Heart right ventricle (tissue), 16 donors: ENCODE measurements at regions not wholly inside any gene's neighbourhood (a gene's known extent, or its start where the extent isn't known, plus 50 kb on each side); places are given as distances from the start of the nearest gene placed in this dataset.

Source experiments
- ATAC-seq, 8 donors: fragments of 200-7000 bp; cut with Tn5 transposase; one replicate each; pipeline ENCODE4 v1.9.1; 2020; ENCODE audit warnings: mild to moderate bottlenecking in 8 of 8, moderate library complexity in 8 of 8, moderate number of reproducible peaks in 1 of 8
- DNase-seq, 2 donors: peaks; one replicate each; pipeline ENCODE4 v3.0.0-alpha.2; 2020
- H3K27ac ChIP-seq, 10 donors: fragments of 200-600 bp; sonication (generic) in 2 of 10; one replicate each; pipeline versions ENCODE4 v1.5.0 to v1.8.0; 2020 to 2022; ENCODE audit warnings: mild to moderate bottlenecking in 3 of 10
- H3K27me3 ChIP-seq, 7 donors: fragments of 200-600 bp; one replicate each; pipeline ENCODE4 v1.8.0; 2021 to 2022; ENCODE audit warnings: mild to moderate bottlenecking in 2 of 7
- H3K36me3 ChIP-seq, 9 donors: fragments of 200-600 bp; sonication (generic) in 1 of 9; one replicate each; pipeline versions ENCODE4 v1.5.0 to v1.8.0; 2020 to 2022; ENCODE audit warnings: mild to moderate bottlenecking in 2 of 9
- H3K4me1 ChIP-seq, 9 donors: fragments of 200-600 bp; sonication (generic) in 1 of 9; one replicate each; pipeline versions ENCODE4 v1.5.0 to v1.8.0; 2020 to 2022; ENCODE audit warnings: mild to moderate bottlenecking in 4 of 9
- H3K4me3 ChIP-seq, 10 donors: fragments of 200-600 bp; sonication (generic) in 2 of 10; one replicate each; pipeline versions ENCODE4 v1.5.0 to v1.8.0; 2020 to 2022; ENCODE audit warnings: mild to moderate bottlenecking in 7 of 10, moderate library complexity in 2 of 10
- H3K9me3 ChIP-seq, 11 donors: fragments of 200-600 bp in 10 of 11; sonication (generic) in 2 of 11; one replicate each; pipeline versions ENCODE4 v1.5.0 to v1.8.0; 2013 to 2022; ENCODE audit warnings: mild to moderate bottlenecking in 2 of 11, control low read depth in 1 of 11, moderate library complexity in 1 of 11
- CTCF ChIP-seq, 9 donors: fragments of 200-600 bp; sonication (generic) in 2 of 9; IDR thresholded peaks; one replicate each; pipeline versions ENCODE4 v1.5.0 to v1.8.0; 2021 to 2022; ENCODE audit warnings: antibody characterized with exemption in 9 of 9, mild to moderate bottlenecking in 5 of 9, moderate library complexity in 1 of 9
- WGBS, 2 donors: extraction: QIAGEN DNeasy Blood & Tissue Kit; methylation state at CpG; one replicate each; pipeline ENCODE4 v1.1.7; 2013; ENCODE audit warnings: inconsistent platforms in 1 of 2; 5-methylcytosine and 5-hydroxymethylcytosine counted together
- intact Hi-C, 10 donors: fragments of 100-400 bp; cut with DNase I; formaldehyde crosslinking; loops; one replicate each; pipeline versions ENCODE4 v1.11.1 to v1.14.2; 2022
- donor health status: Arrhythmogenic right ventricular cardiomyopathy.
- donor health status: ischemic (EF 13 %, LVEDD 7.1; RV severe dilation, severe dysfunction).
- donor health status: healthy with polysubstance abuse.
- donor health status: DM: no; HTN: yes; CAD: no.
- donor health status: DM: no; HTN: no; CAD: no.
- donor health status: ischemic (EF 25% LVEDD 6.9; RV normal size, moderate dysfunction).
- donor health status: ischemic (EF 25% LVEDD 5.7; RV mildly dilated, moderate dysfunction).
- donor health status: healthy.
- donor health status: DM: yes; HTN: yes; CAD: no.
- donor health status: Ischemic cardiomyopathy.
- donor health status: ischemic (EF 35%, LVEDD 5.7; RV mildly dilated, moderate dysfunction).
- donor health status: nonischemic (EF 11% LVEDD 7.7; RV severe dilation, severe dysfunction).
- donor health status: DM: yes; HTN: yes; CAD: no.
- donor health status: PGD.
- donor health status: ischemic (EF 29% LVEDD 5.4; RV normal size, mild dysfunction).
- donor health status: nonischemic (EF 23%, LVEDD 6.1; RV moderate dilation, normal function).

- Histone ChIP-seq H3K4me1 (no peaks in the 10 kb centered on the region), H3K36me3 (no peaks in the 10 kb centered on the region), H3K27me3 (no peaks in the 10 kb centered on the region), H3K27ac (no peak overlapping the region), H3K9me3 (peaks cover 0 to 20% (median 5%) of the 10 kb centered on the region in 11 donors), H3K4me3 (no peak overlapping the region)
- intact Hi-C loops: no loop called here
- no peak for TF ChIP-seq CTCF (IDR thresholded peaks at IDR 0.05)
- WGBS, 2 donors: 67 to 72% methylated on average over 2 of the region's 2 CpGs
- no peak for ATAC-seq
- DNase-seq: no peak
These were observed 948.0 kb upstream of the CNTNAP5 start for GRCh38 chr2:123077101-123077500.

GRCh38 chr2:123080331-123080730 lies 944.8 kb upstream of the CNTNAP5 start:
- intact Hi-C loops: no loop called here
- no peak for ATAC-seq
- Histone ChIP-seq H3K9me3 (peaks cover 0 to 20% (median 5%) of the 10 kb centered on the region in 11 donors), H3K27me3 (no peaks in the 10 kb centered on the region), H3K4me3 (no peak overlapping the region), H3K27ac (no peak overlapping the region), H3K36me3 (no peaks in the 10 kb centered on the region), H3K4me1 (no peaks in the 10 kb centered on the region)
- no peak for DNase-seq
- no peak for TF ChIP-seq CTCF (IDR thresholded peaks at IDR 0.05)
- 57 to 58% methylated on average over 3 of the region's 3 CpGs for whole genome bisulfite sequencing, 2 donors

- Histone ChIP-seq H3K27ac (no peak overlapping the region), H3K36me3 (no peaks in the 10 kb centered on the region), H3K27me3 (no peaks in the 10 kb centered on the region), H3K4me1 (no peaks in the 10 kb centered on the region), H3K4me3 (no peak overlapping the region), H3K9me3 (peaks cover 0 to under 1% (median 0%) of the 10 kb centered on the region in 11 donors)
- DNase-seq: no peak
- ATAC-seq: no peak
- intact Hi-C loops: no loop called here
- no peak for TF ChIP-seq CTCF (IDR thresholded peaks at IDR 0.05)
- WGBS, 2 donors: 41 to 49% methylated on average over 1 of the region's 1 CpG
These were observed 939.6 kb upstream of the CNTNAP5 start for GRCh38 chr2:123085484-123085883.

GRCh38 chr2:123086613-123087385 lies 938.3 kb upstream of the CNTNAP5 start:
- no peak for DNase-seq
- H3K4me1 ChIP-seq: no peaks in the 10 kb centered on the region
- intact Hi-C loops: no loop called here
- H3K9me3 ChIP-seq: no peaks in the 10 kb centered on the region
- no peak overlapping the region for H3K4me3 ChIP-seq
- no peak for ATAC-seq
- 48 to 55% methylated on average over 6 of the region's 6 CpGs for WGBS, 2 donors
- H3K27ac ChIP-seq: no peak overlapping the region
- no peaks in the 10 kb centered on the region for H3K27me3 ChIP-seq
- no peak for TF ChIP-seq CTCF (IDR thresholded peaks at IDR 0.05)
- no peaks in the 10 kb centered on the region for H3K36me3 ChIP-seq
